ENCODE measurements at regions not wholly inside any gene's neighbourhood (a gene's known extent, or its start where the extent isn't known, plus 50 kb on each side); places are given as distances from the start of the nearest gene placed in this dataset.
"Not testable (repeated sequence)": the region's sequence is repeated elsewhere in the genome, so short reads cannot be mapped to it uniquely, and the experiment has no call there.

DNA sequence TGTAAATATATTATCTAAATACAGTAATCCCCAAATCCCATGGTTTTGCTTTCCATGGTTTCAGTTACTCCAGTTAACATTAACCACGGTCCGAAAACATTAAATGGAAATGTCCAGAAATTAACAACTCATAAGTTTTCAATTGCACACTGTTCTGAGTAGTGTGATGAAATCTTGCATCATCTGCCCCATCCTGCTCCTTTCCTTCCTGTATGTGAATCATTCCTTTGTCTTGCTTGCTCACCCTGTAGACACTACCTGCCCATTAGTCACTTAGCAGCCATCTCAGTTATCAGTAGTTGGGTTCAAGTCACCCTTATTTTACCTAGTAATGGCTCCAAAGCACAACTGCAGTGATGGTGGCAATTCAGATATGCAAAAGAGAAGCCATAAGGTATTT, 1568.5 kb upstream of the WWC1 start:
- Histone ChIP-seq H2AFZ (ENCODE audit: low read length) (no peak overlapping the region), H3K27ac (ENCODE audit: low read depth, low read length, poor library complexity, severe bottlenecking) (no peak overlapping the region), H3K79me2 (ENCODE audit: insufficient read depth, low read length) (no peaks in the 10 kb centered on the region), H3K27me3 (ENCODE audit: insufficient read depth, low read length) (no peaks in the 10 kb centered on the region), H3K9me3 (ENCODE audit: low read length) (no peaks in the 10 kb centered on the region), H3K4me2 (ENCODE audit: low read length) (no peak overlapping the region), H3K36me3 (ENCODE audit: insufficient read depth, low read length) (no peaks in the 10 kb centered on the region), H3F3A (ENCODE audit: insufficient read depth, low read length) (no peaks in the 10 kb centered on the region), H3K9me2 (ENCODE audit: low read depth, low read length) (no peaks in the 10 kb centered on the region), H3K9ac (ENCODE audit: low read length) (no peak overlapping the region), H3K4me1 (ENCODE audit: insufficient read depth, low read length, severe bottlenecking) (no peaks in the 10 kb centered on the region), H3K4me3 (ENCODE audit: low read depth, low read length, poor library complexity, severe bottlenecking) (no peak overlapping the region), H4K20me1 (ENCODE audit: insufficient read depth, low read length) (no peaks in the 10 kb centered on the region)
- TF ChIP-seq, protein P1, sequence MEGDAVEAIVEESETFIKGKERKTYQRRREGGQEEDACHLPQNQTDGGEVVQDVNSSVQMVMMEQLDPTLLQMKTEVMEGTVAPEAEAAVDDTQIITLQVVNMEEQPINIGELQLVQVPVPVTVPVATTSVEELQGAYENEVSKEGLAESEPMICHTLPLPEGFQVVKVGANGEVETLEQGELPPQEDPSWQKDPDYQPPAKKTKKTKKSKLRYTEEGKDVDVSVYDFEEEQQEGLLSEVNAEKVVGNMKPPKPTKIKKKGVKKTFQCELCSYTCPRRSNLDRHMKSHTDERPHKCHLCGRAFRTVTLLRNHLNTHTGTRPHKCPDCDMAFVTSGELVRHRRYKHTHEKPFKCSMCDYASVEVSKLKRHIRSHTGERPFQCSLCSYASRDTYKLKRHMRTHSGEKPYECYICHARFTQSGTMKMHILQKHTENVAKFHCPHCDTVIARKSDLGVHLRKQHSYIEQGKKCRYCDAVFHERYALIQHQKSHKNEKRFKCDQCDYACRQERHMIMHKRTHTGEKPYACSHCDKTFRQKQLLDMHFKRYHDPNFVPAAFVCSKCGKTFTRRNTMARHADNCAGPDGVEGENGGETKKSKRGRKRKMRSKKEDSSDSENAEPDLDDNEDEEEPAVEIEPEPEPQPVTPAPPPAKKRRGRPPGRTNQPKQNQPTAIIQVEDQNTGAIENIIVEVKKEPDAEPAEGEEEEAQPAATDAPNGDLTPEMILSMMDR (IDR thresholded peaks at IDR 0.05; ENCODE audit: low read length), result no peak
- TF ChIP-seq EZH2 (IDR thresholded peaks at IDR 0.05; ENCODE audit: borderline replicate concordance, low read length), result no peak

DNA sequence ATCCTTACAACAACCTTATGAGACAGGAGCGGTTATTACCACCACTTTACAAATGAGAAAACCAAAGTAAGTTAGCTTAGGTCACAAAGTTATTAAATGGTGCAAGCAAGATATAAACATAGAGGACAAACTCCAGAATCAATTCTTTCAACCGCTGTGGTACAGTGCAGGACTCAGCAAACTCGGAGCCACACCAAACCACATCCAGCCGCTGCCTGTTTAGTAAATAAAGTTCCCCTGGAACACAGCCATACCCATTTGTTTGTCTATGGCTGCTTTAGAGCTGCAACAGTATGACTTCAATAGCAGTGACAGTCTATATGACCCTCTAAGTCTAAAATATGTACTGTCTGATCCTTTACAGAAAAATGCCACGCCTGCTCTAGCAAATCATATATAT, 1567.2 kb upstream of the WWC1 start:
- Histone ChIP-seq H3K27ac (ENCODE audit: low read depth, low read length, poor library complexity, severe bottlenecking) (no peak overlapping the region), H3K9ac (ENCODE audit: low read length) (no peak overlapping the region), H3K9me3 (ENCODE audit: low read length) (no peaks in the 10 kb centered on the region), H3K4me2 (ENCODE audit: low read length) (no peak overlapping the region), H3F3A (ENCODE audit: insufficient read depth, low read length) (no peaks in the 10 kb centered on the region), H3K4me3 (ENCODE audit: low read depth, low read length, poor library complexity, severe bottlenecking) (no peak overlapping the region), H3K4me1 (ENCODE audit: insufficient read depth, low read length, severe bottlenecking) (no peaks in the 10 kb centered on the region), H3K9me2 (ENCODE audit: low read depth, low read length) (no peaks in the 10 kb centered on the region), H3K27me3 (ENCODE audit: insufficient read depth, low read length) (no peaks in the 10 kb centered on the region), H4K20me1 (ENCODE audit: insufficient read depth, low read length) (no peaks in the 10 kb centered on the region), H3K36me3 (ENCODE audit: insufficient read depth, low read length) (no peaks in the 10 kb centered on the region), H2AFZ (ENCODE audit: low read length) (no peak overlapping the region), H3K79me2 (ENCODE audit: insufficient read depth, low read length) (no peaks in the 10 kb centered on the region)
- no peak for TF ChIP-seq EZH2 (IDR thresholded peaks at IDR 0.05; ENCODE audit: borderline replicate concordance, low read length)
- TF ChIP-seq, protein P1 (IDR thresholded peaks at IDR 0.05; ENCODE audit: low read length), result no peak

DNA sequence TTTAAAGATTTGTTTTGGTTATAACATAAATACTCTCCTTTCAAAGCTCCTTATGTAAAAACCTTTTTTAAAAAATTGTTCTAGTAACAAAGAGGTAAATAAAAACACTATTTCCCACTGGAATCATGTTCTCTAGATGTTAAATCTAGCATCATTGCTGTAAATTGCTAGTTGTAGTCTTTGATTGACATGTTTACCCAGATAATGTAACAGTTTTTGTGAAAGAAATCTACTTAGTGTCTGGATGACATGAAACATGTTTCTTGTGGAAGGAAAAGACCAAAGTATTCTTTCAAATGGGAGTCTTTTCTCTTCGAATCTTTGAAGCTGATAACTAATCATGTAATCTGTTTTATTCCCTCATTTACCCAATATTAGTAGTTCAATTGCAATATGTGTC, 1565.9 kb upstream of the WWC1 start:
- H3K27me3 ChIP-seq (ENCODE audit: insufficient read depth, low read length), result no peaks in the 10 kb centered on the region
- no peak overlapping the region for H2AFZ ChIP-seq (ENCODE audit: low read length)
- H3K4me2 ChIP-seq (ENCODE audit: low read length), result no peak overlapping the region
- no peak overlapping the region for H3K27ac ChIP-seq (ENCODE audit: low read depth, low read length, poor library complexity, severe bottlenecking)
- no peak overlapping the region for H3K9ac ChIP-seq (ENCODE audit: low read length)
- no peak for TF ChIP-seq EZH2 (IDR thresholded peaks at IDR 0.05; ENCODE audit: borderline replicate concordance, low read length)
- no peaks in the 10 kb centered on the region for H3K36me3 ChIP-seq (ENCODE audit: insufficient read depth, low read length)
- no peaks in the 10 kb centered on the region for H3K9me3 ChIP-seq (ENCODE audit: low read length)
- no peaks in the 10 kb centered on the region for H3K79me2 ChIP-seq (ENCODE audit: insufficient read depth, low read length)
- H3F3A ChIP-seq (ENCODE audit: insufficient read depth, low read length), result no peaks in the 10 kb centered on the region
- no peak overlapping the region for H3K4me3 ChIP-seq (ENCODE audit: low read depth, low read length, poor library complexity, severe bottlenecking)
- no peaks in the 10 kb centered on the region for H4K20me1 ChIP-seq (ENCODE audit: insufficient read depth, low read length)
- no peaks in the 10 kb centered on the region for H3K4me1 ChIP-seq (ENCODE audit: insufficient read depth, low read length, severe bottlenecking)
- no peaks in the 10 kb centered on the region for H3K9me2 ChIP-seq (ENCODE audit: low read depth, low read length)

DNA sequence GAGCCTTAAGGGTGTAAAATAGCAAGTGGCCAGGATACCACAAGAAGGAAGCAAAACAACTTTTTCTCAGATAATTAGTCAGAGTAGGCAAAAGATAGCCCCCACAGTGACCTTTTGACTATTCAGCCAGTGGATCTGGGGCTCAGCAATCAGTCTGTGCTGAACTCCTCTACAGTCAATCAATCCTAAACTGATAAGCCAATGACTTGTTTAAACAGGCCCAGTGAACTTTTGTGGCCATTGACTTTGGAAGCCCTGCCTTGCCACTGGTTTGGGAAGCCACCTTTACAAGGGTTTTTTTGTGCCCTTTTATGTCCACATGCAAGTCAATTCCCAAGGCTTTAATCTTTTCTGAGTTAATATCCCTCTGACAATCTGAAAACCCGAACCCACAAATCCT, 1565.0 kb upstream of the WWC1 start:
- H3K9ac ChIP-seq (ENCODE audit: low read length), result no peak overlapping the region
- H3K9me3 ChIP-seq (ENCODE audit: low read length), result no peaks in the 10 kb centered on the region
- TF ChIP-seq, protein P1 (IDR thresholded peaks at IDR 0.05; ENCODE audit: low read length), result no peak
- TF ChIP-seq EZH2 (IDR thresholded peaks at IDR 0.05; ENCODE audit: borderline replicate concordance, low read length), result no peak
- no peaks in the 10 kb centered on the region for H3F3A ChIP-seq (ENCODE audit: insufficient read depth, low read length)
- no peaks in the 10 kb centered on the region for H3K79me2 ChIP-seq (ENCODE audit: insufficient read depth, low read length)
- no peaks in the 10 kb centered on the region for H4K20me1 ChIP-seq (ENCODE audit: insufficient read depth, low read length)
- H3K4me2 ChIP-seq (ENCODE audit: low read length), result no peak overlapping the region
- no peaks in the 10 kb centered on the region for H3K9me2 ChIP-seq (ENCODE audit: low read depth, low read length)
- H3K27ac ChIP-seq (ENCODE audit: low read depth, low read length, poor library complexity, severe bottlenecking), result no peak overlapping the region
- H3K27me3 ChIP-seq (ENCODE audit: insufficient read depth, low read length), result no peaks in the 10 kb centered on the region
- H3K4me3 ChIP-seq (ENCODE audit: low read depth, low read length, poor library complexity, severe bottlenecking), result no peak overlapping the region
- H3K36me3 ChIP-seq (ENCODE audit: insufficient read depth, low read length), result no peaks in the 10 kb centered on the region
- H3K4me1 ChIP-seq (ENCODE audit: insufficient read depth, low read length, severe bottlenecking), result no peaks in the 10 kb centered on the region
- H2AFZ ChIP-seq (ENCODE audit: low read length), result no peak overlapping the region

DNA sequence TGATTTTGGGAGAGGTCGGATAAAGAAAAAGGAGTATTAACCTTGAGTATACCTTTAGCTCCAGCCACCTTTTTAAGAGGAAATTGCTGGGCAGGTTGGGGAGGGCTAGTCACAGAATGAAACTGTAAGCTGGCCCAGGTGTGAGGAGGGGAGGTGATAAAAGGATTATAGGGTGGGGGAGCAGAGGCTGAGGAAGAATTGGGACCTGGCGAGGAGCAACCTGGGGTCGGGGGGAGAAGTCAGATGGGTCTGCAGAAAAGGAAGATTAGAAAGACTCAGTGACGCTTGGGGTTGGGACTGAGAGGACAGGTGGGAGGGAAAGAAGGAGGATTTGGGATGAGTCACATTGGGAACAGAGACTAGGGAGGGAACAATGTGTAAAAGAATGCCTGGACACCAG, 1548.5 kb upstream of the WWC1 start:
- not testable (repeated sequence) for H3K27me3 ChIP-seq (ENCODE audit: insufficient read depth, low read length); H2AFZ ChIP-seq (ENCODE audit: low read length); H3K4me3 ChIP-seq (ENCODE audit: low read depth, low read length, poor library complexity, severe bottlenecking); H3K9me2 ChIP-seq (ENCODE audit: low read depth, low read length); H3K27ac ChIP-seq (ENCODE audit: low read depth, low read length, poor library complexity, severe bottlenecking); H3K9ac ChIP-seq (ENCODE audit: low read length); H3K4me1 ChIP-seq (ENCODE audit: insufficient read depth, low read length, severe bottlenecking); H4K20me1 ChIP-seq (ENCODE audit: insufficient read depth, low read length); H3K4me2 ChIP-seq (ENCODE audit: low read length); H3F3A ChIP-seq (ENCODE audit: insufficient read depth, low read length); H3K36me3 ChIP-seq (ENCODE audit: insufficient read depth, low read length); H3K79me2 ChIP-seq (ENCODE audit: insufficient read depth, low read length); H3K9me3 ChIP-seq (ENCODE audit: low read length)
